NB4 (cell line): ENCODE measurements at regions not wholly inside any gene's neighbourhood (a gene's known extent, or its start where the extent isn't known, plus 50 kb on each side); places are given as distances from the start of the nearest gene placed in this dataset.
"Not testable (repeated sequence)": the region's sequence is repeated elsewhere in the genome, so short reads cannot be mapped to it uniquely, and the experiment has no call there.

Source experiments
- DNase-seq: peaks from one replicate; pipeline ENCODE4 v3.0.0; 2010; ENCODE audit warnings: low read depth
- H3K4me3 ChIP-seq: one replicate; pipeline ENCODE4 v1.5.1; 2011; ENCODE audit warnings: mild to moderate bottlenecking, low read depth, low read length, moderate library complexity
- MYC ChIP-seq: IDR thresholded peaks from 2 replicates; pipeline ENCODE4 v1.6.1; 2011; ENCODE audit warnings: low read depth, low read length
- POLR2A ChIP-seq: IDR thresholded peaks from 2 replicates; pipeline ENCODE4 v1.6.1; 2011; ENCODE audit warnings: mild to moderate bottlenecking; ENCODE audit not compliant: insufficient read length; ENCODE audit errors: extremely low read depth
- TF ChIP-seq, protein P1 (sequence below): IDR thresholded peaks from 2 replicates; pipeline ENCODE4 v1.6.1; 2011; ENCODE audit warnings: low read depth, low read length
- TF ChIP-seq, protein P2 (sequence below): IDR thresholded peaks from one replicate; pipeline ENCODE4 v1.5.1; 2012; ENCODE audit warnings: low read depth, low read length

DNA sequence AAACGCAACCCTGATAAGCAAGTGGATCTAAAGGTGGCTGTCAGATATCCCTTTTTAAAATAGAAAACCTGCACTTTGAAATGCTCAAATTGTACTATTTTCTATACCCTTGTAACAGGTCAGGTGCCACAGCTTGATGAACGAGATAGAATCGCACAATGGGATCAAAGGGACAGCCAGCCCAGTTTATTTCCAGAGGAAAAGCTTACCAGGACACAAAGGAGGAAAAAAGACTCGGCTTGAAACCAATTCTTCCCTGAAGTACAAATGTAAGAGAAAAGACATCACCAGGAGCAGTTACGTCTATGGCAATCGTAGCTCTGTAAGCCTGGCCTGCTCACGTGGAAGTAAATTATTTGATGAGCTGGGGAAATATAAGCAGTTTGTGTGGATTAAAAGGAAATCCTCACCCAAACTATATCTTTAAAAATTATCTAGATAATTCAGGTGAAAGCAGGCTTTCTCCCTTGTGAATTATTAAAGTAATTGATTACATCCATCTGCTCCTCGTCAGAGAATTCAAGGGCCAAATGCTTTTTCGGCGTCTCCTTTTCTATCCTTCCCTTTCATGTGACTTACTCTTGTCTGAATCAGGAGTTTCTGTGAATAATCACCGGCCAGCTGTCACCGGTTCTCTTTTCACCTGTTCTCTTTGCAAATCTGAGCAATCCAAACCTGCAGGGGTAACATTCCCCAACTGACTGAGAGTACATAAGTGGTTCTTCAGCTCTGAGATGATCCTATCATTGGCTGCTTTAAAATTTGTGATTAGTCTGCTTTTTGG, 339.2 kb upstream of the ONECUT1 start:
- TF ChIP-seq MYC (no peak), POLR2A (no peak)
- TF ChIP-seq, protein P1, sequence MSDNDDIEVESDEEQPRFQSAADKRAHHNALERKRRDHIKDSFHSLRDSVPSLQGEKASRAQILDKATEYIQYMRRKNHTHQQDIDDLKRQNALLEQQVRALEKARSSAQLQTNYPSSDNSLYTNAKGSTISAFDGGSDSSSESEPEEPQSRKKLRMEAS, result no peak
- TF ChIP-seq, protein P2, sequence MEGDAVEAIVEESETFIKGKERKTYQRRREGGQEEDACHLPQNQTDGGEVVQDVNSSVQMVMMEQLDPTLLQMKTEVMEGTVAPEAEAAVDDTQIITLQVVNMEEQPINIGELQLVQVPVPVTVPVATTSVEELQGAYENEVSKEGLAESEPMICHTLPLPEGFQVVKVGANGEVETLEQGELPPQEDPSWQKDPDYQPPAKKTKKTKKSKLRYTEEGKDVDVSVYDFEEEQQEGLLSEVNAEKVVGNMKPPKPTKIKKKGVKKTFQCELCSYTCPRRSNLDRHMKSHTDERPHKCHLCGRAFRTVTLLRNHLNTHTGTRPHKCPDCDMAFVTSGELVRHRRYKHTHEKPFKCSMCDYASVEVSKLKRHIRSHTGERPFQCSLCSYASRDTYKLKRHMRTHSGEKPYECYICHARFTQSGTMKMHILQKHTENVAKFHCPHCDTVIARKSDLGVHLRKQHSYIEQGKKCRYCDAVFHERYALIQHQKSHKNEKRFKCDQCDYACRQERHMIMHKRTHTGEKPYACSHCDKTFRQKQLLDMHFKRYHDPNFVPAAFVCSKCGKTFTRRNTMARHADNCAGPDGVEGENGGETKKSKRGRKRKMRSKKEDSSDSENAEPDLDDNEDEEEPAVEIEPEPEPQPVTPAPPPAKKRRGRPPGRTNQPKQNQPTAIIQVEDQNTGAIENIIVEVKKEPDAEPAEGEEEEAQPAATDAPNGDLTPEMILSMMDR, result no peak
- H3K4me3 ChIP-seq, result no peak overlapping the region
- DNase-seq, result no peak

DNA sequence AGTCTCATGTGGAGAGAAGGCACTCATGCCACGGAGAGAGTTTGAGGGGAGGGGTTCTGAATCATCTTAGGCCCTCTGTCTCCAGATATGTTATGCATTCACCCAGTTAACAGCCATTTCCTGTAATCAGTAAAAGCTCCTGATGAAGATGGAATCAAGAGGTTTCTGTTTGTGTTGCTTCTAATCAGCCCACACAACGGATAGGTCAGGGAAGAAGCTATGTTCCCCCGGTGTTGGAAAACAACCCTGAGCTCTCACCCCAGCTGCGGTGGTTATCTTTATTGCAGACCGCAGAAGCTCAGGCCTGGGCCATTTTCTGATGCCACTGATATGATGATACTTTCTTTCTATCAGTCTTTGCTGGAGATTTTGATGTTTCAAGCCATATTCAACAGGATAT, 338.5 kb upstream of the ONECUT1 start:
- H3K4me3 ChIP-seq, result no peak overlapping the region
- no peak for DNase-seq
- TF ChIP-seq, protein P1, result no peak
- TF ChIP-seq POLR2A, result no peak
- no peak for TF ChIP-seq MYC
- TF ChIP-seq, protein P2, result no peak

DNA sequence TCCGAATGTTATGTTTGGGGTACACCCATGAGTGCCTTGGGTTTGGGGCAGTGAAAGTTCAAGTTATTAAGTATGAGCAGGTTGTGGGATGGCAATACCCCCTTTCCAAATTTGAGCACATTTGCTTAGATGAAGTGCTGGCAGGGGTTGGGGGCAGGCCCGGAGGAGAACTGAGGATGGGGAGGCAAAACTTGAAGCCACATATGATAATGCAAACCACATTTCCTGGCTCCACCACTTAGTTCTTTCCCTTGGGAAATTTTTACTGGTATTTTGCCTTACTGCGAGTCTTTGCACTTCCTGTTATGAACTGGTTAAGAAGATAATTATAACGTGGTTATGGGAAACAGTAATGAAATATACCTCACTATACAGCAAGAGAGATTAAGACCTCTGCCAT, 336.0 kb upstream of the ONECUT1 start:
- peak; percentile 10 for DNase-seq
- no peak overlapping the region for H3K4me3 ChIP-seq
- TF ChIP-seq POLR2A (no peak), MYC (no peak)
- TF ChIP-seq, protein P1, result no peak
- TF ChIP-seq, protein P2, result no peak

DNA sequence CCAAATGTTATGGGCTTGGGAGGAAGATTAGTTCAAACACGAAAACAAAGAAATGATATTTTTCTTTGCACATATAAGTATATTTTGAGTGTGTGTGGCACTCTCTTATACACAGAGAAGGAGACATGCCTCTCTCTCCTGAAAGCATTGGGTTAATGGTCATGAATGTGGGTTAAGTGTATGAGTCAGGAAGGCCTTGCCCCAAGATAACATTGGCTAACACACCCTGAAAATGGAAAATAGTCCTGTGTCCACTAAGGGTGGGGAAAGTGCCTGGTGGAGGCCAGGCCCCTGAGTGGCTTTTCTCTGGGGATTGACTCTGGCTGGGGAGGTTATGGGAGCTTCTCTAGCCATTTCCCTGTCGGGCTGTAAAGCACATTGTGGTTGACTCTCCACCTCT, 332.7 kb upstream of the ONECUT1 start:
- no peak overlapping the region for H3K4me3 ChIP-seq
- TF ChIP-seq, protein P1, result no peak
- TF ChIP-seq, protein P2, result no peak
- TF ChIP-seq POLR2A (no peak), MYC (no peak)
- no peak for DNase-seq

DNA sequence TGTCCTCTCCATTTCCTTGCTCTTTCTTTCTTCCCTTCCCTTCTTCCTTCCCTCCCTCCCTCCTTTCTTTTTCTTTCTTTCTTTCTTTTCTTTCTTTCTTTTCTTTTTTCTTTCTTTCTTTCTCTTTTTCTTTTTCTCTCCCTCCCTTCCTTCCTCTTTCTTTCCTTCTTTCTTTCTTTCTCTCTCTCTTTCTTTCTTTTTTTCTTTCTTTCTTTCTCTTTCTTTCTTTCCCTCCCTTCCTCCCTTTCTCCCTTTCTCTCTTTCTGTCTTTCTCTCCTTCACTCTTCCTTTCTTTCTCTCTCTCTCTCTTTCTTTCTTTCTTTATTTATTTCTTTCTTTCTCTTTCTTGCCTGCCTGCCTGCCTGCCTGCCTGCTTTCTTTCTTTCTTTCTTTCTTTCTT, 326.8 kb upstream of the ONECUT1 start:
- DNase-seq, H3K4me3 ChIP-seq: not testable (repeated sequence)

DNA sequence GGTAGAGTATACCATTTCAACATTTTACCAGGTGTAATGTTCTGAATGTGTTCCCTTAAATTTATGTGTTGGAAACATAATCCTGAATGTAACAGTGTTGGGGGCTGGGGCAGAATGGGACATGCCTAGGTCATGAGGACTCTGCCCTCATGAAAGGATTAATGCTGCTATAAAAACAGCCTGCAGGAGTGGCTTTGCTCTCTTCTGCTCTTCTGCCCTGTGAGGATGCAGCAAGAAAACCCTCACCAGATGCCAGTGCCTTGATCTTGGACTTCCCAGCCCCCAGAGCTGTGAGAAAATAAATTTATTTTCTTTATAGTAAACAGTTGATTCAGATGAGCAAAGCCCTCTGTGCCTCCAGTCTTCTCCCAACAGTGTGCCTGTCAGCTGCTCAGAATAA, 326.0 kb upstream of the ONECUT1 start:
- H3K4me3 ChIP-seq, result no peak overlapping the region
- TF ChIP-seq POLR2A (no peak), MYC (no peak)
- TF ChIP-seq, protein P2, result no peak
- TF ChIP-seq, protein P1, result no peak
- no peak for DNase-seq
